ENCODE measurements at regions not wholly inside any gene's neighbourhood (a gene's known extent, or its start where the extent isn't known, plus 50 kb on each side); places are given as distances from the start of the nearest gene placed in this dataset.

DNA sequence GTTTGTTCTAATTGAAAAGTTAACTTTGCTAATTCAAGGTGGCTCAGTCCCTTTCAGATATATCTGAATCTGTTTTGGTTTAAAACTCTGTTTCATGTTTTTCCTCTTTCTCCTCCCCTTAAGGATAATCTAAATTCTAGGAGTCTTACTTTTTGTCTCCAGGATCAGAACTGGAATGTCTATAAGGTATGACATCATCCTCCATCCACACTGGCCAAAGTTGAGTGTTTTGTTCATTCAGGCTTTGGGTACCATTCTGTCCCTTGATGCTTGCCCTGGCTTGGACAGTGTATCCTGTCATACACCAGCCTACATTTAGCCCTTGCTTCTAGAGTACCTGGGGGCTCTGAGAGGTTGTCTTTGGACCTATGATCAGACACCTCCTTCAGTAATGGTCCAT, 56.8 kb upstream of the ANTXR2 start:
- ChIA-PET POLR2A (no interaction called here), CTCF (no interaction called here)
- Histone ChIP-seq H2AFZ (ENCODE audit: low read depth) (no peak overlapping the region), H3K4me2 (no peak overlapping the region), H3F3A (replicated peaks; ENCODE audit: insufficient read depth) (peaks cover 9% of the 10 kb centered on the region), H3K36me3 (replicated peaks in 1 of 2; ENCODE audit: control insufficient read depth in 1 of 2, insufficient read depth in 2 of 2, low read length in 1 of 2) (no peaks in the 10 kb centered on the region), H4K20me1 (ENCODE audit: insufficient read depth) (no peaks in the 10 kb centered on the region), H3K27me3 (ENCODE audit: insufficient read depth) (no peaks in the 10 kb centered on the region), H3K9me2 (no peaks in the 10 kb centered on the region), H3K79me2 (ENCODE audit: insufficient read depth) (no peaks in the 10 kb centered on the region), H3K27ac (ENCODE audit: low read depth in 2 of 2, low read length in 1 of 2) (no peak overlapping the region), H3K9me3 (no peaks in the 10 kb centered on the region), H3K4me1 (ENCODE audit: control insufficient read depth in 1 of 2, insufficient read depth in 2 of 2, low read depth in 1 of 2, low read length in 1 of 2) (peaks cover 0 to 17% of the 10 kb centered on the region in 2 experiments; a peak in 3 of 4 replicates), H3K4me3 (ENCODE audit: low read depth in 2 of 2, low read length in 1 of 2) (no peak overlapping the region), H3K9ac (no peak overlapping the region)
- DNase-seq = no peak
- TF ChIP-seq, protein P1, sequence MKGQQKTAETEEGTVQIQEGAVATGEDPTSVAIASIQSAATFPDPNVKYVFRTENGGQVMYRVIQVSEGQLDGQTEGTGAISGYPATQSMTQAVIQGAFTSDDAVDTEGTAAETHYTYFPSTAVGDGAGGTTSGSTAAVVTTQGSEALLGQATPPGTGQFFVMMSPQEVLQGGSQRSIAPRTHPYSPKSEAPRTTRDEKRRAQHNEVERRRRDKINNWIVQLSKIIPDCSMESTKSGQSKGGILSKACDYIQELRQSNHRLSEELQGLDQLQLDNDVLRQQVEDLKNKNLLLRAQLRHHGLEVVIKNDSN (IDR thresholded peaks at IDR 0.05; ENCODE audit: borderline replicate concordance, low read depth) = no peak
- no peak for TF ChIP-seq RXRA (IDR thresholded peaks at IDR 0.05; ENCODE audit: borderline replicate concordance, low read depth)
- no peak for TF ChIP-seq TAF1 (IDR thresholded peaks at IDR 0.05; ENCODE audit: borderline replicate concordance, low read depth, low read length)
- TF ChIP-seq, protein P2, sequence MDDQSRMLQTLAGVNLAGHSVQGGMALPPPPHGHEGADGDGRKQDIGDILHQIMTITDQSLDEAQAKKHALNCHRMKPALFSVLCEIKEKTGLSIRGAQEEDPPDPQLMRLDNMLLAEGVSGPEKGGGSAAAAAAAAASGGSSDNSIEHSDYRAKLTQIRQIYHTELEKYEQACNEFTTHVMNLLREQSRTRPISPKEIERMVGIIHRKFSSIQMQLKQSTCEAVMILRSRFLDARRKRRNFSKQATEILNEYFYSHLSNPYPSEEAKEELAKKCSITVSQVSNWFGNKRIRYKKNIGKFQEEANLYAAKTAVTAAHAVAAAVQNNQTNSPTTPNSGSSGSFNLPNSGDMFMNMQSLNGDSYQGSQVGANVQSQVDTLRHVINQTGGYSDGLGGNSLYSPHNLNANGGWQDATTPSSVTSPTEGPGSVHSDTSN (IDR thresholded peaks at IDR 0.05) = no peak
- no peak for TF ChIP-seq RCOR1 (IDR thresholded peaks at IDR 0.05; ENCODE audit: low read length)
- TF ChIP-seq JUND (IDR thresholded peaks at IDR 0.05) = no peak
- no peak for TF ChIP-seq EZH2phosphoT487 (IDR thresholded peaks at IDR 0.05; ENCODE audit: borderline replicate concordance, low read depth)
- TF ChIP-seq FOXM1 (IDR thresholded peaks at IDR 0.05; ENCODE audit: low read depth) = no peak
- no peak for TF ChIP-seq CHD2 (IDR thresholded peaks at IDR 0.05; ENCODE audit: low read length, partially characterized antibody)
- TF ChIP-seq ELF1 (IDR thresholded peaks at IDR 0.05) = no peak
- TF ChIP-seq SMC3 (IDR thresholded peaks at IDR 0.05; ENCODE audit: low read depth, low read length) = no peak
- TF ChIP-seq, protein P3, sequence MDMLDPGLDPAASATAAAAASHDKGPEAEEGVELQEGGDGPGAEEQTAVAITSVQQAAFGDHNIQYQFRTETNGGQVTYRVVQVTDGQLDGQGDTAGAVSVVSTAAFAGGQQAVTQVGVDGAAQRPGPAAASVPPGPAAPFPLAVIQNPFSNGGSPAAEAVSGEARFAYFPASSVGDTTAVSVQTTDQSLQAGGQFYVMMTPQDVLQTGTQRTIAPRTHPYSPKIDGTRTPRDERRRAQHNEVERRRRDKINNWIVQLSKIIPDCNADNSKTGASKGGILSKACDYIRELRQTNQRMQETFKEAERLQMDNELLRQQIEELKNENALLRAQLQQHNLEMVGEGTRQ (IDR thresholded peaks at IDR 0.05; ENCODE audit: borderline replicate concordance, low read depth, low read length) = no peak

DNA sequence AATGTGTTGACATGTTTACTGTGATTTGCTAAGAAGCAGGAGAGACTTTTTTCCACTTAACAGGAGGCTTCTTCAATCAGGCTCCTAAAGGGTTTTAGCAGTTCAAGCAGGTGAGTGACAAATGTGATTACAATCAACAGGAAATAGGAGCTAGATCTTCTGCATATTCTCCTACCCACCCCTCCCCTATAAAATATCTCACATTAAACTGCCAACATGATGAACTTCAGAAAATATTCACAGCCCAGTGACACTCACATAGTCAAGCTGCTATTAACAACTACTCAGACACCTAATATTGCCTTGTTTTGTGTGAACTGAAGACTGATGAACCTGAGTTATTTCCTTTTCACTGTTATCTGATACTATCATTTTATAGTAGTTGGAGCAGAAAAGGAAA, 55.9 kb upstream of the ANTXR2 start:
- Histone ChIP-seq H2AFZ (ENCODE audit: low read depth) (no peak overlapping the region), H3K4me1 (ENCODE audit: control insufficient read depth in 1 of 2, insufficient read depth in 2 of 2, low read depth in 1 of 2, low read length in 1 of 2) (peaks cover 0 to 17% of the 10 kb centered on the region in 2 experiments; a peak in 3 of 4 replicates), H3K27ac (ENCODE audit: low read depth in 2 of 2, low read length in 1 of 2) (no peak overlapping the region), H3K4me2 (no peak overlapping the region), H3K9ac (no peak overlapping the region), H3K4me3 (ENCODE audit: low read depth in 2 of 2, low read length in 1 of 2) (no peak overlapping the region), H3K27me3 (ENCODE audit: insufficient read depth) (no peaks in the 10 kb centered on the region), H3K79me2 (ENCODE audit: insufficient read depth) (no peaks in the 10 kb centered on the region), H4K20me1 (ENCODE audit: insufficient read depth) (no peaks in the 10 kb centered on the region), H3K36me3 (replicated peaks in 1 of 2; ENCODE audit: control insufficient read depth in 1 of 2, insufficient read depth in 2 of 2, low read length in 1 of 2) (no peaks in the 10 kb centered on the region), H3K9me3 (no peaks in the 10 kb centered on the region), H3K9me2 (no peaks in the 10 kb centered on the region), H3F3A (replicated peaks; ENCODE audit: insufficient read depth) (peaks cover 9% of the 10 kb centered on the region)
- ChIA-PET CTCF (no interaction called here), POLR2A (no interaction called here)
- TF ChIP-seq, protein P1 (IDR thresholded peaks at IDR 0.05; ENCODE audit: borderline replicate concordance, low read depth) = no peak
- TF ChIP-seq RFX5 (IDR thresholded peaks at IDR 0.05; ENCODE audit: low read length) (no peak), MEF2A (IDR thresholded peaks at IDR 0.05; ENCODE audit: borderline replicate concordance, low read depth) (no peak), YY1 (IDR thresholded peaks at IDR 0.05; ENCODE audit: low read depth) (no peak), POLR2AphosphoS5 (IDR thresholded peaks at IDR 0.05; ENCODE audit: low read depth, low read length) (no peak), ELF1 (IDR thresholded peaks at IDR 0.05) (no peak), MXI1 (IDR thresholded peaks at IDR 0.05; ENCODE audit: low read depth, low read length) (no peak), EP300 (IDR thresholded peaks at IDR 0.05; ENCODE audit: borderline replicate concordance in 1 of 2, low read depth in 1 of 2, low read length in 1 of 2) (no peak), NRF1 (IDR thresholded peaks at IDR 0.05; ENCODE audit: low read depth, low read length) (no peak), FOXM1 (IDR thresholded peaks at IDR 0.05; ENCODE audit: low read depth) (no peak), TAF1 (IDR thresholded peaks at IDR 0.05; ENCODE audit: borderline replicate concordance, low read depth, low read length) (no peak), RXRA (IDR thresholded peaks at IDR 0.05; ENCODE audit: borderline replicate concordance, low read depth) (no peak), TEAD4 (IDR thresholded peaks at IDR 0.05; ENCODE audit: borderline replicate concordance, insufficient read depth) (no peak), TCF12 (IDR thresholded peaks at IDR 0.05) (no peak), GABPA (IDR thresholded peaks at IDR 0.05; ENCODE audit: low read depth) (no peak)
- TF ChIP-seq, protein P2 (IDR thresholded peaks at IDR 0.05) = no peak
- TF ChIP-seq, protein P3 (IDR thresholded peaks at IDR 0.05; ENCODE audit: borderline replicate concordance, low read depth, low read length) = no peak
- TF ChIP-seq, protein P4, sequence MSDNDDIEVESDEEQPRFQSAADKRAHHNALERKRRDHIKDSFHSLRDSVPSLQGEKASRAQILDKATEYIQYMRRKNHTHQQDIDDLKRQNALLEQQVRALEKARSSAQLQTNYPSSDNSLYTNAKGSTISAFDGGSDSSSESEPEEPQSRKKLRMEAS (IDR thresholded peaks at IDR 0.05; ENCODE audit: low read depth) = no peak
- DNase-seq = no peak
